IgD-negative memory B cell (primary cell): ENCODE measurements at regions not wholly inside any gene's neighbourhood (a gene's known extent, or its start where the extent isn't known, plus 50 kb on each side); places are given as distances from the start of the nearest gene placed in this dataset.
A peak's percentile ranks its signal among the peaks of the same experiment; 100 is the strongest.
"Not testable (repeated sequence)": the region's sequence is repeated elsewhere in the genome, so short reads cannot be mapped to it uniquely, and the experiment has no call there.

Source experiments
- H3K27ac Mint-ChIP-seq, 3 donors: one replicate each; pipeline ENCODE4 v1.8.0; 2020 to 2022; ENCODE audit warnings: mild to moderate bottlenecking in 3 of 3, mixed read lengths in 3 of 3, moderate library complexity in 1 of 3
- H3K27me3 Mint-ChIP-seq: one replicate; pipeline ENCODE4 v1.8.0; 2021; ENCODE audit warnings: mixed read lengths
- H3K36me3 Mint-ChIP-seq: one replicate; pipeline ENCODE4 v1.8.0; 2020; ENCODE audit warnings: mild to moderate bottlenecking, mixed read lengths
- H3K4me1 Mint-ChIP-seq, 3 donors: one replicate each; pipeline ENCODE4 v1.8.0; 2020 to 2022; ENCODE audit warnings: mixed read lengths in 3 of 3, mild to moderate bottlenecking in 1 of 3
- H3K4me3 Mint-ChIP-seq, 4 donors: one replicate each; pipeline ENCODE4 v1.8.0; 2020 to 2022; ENCODE audit warnings: mild to moderate bottlenecking in 4 of 4, mixed read lengths in 4 of 4, moderate library complexity in 3 of 4
- H3K9me3 Mint-ChIP-seq, 3 donors: one replicate each; pipeline ENCODE4 v1.8.0; 2020 to 2021; ENCODE audit warnings: mixed read lengths in 3 of 3, mild to moderate bottlenecking in 1 of 3

DNA sequence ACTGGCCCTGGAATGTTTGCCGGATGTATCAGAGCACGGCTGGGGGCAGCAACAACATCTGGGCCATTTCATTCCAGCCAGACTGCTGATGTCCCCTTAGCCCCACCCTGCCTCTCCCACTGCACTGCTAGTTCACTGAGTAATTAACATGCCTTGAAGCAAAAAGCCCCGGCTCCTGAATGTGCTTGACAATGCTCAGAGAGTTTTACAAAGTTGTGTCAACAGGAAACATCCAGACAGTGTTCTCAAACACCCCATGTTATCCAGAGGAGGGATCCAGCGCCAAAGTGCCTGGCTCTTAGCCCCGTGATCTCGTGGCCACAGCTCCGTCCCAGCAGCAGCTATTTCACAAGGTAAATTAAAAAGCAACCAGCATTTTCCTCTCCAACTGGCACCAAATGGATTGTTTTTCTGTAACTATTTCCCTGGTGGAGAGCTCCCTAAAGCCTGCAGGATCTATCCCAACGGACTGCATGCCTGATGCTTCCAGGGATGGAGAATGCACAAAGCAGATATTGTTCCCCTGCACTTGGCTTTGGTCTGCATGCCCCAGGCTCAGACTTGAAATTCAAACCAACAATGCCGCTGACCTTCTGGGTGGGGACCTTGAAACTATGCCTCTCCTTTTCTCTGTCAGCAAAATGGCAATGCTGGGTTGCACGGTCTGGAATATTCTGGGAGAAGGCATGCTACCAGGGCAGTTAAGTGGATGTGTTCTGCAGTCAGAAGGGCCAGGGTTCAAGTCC is 115.6 kb upstream of the CDH5 start:
- Mint-ChIP-seq H3K36me3 (no peaks in the 10 kb centered on the region), H3K4me1 (no peaks in the 10 kb centered on the region), H3K4me3 (no peak overlapping the region), H3K27ac (no peak overlapping the region), H3K9me3 (peaks cover 0 to 2% (median 0%) of the 10 kb centered on the region in 3 donors), H3K27me3 (peaks cover 11% of the 10 kb centered on the region)

DNA sequence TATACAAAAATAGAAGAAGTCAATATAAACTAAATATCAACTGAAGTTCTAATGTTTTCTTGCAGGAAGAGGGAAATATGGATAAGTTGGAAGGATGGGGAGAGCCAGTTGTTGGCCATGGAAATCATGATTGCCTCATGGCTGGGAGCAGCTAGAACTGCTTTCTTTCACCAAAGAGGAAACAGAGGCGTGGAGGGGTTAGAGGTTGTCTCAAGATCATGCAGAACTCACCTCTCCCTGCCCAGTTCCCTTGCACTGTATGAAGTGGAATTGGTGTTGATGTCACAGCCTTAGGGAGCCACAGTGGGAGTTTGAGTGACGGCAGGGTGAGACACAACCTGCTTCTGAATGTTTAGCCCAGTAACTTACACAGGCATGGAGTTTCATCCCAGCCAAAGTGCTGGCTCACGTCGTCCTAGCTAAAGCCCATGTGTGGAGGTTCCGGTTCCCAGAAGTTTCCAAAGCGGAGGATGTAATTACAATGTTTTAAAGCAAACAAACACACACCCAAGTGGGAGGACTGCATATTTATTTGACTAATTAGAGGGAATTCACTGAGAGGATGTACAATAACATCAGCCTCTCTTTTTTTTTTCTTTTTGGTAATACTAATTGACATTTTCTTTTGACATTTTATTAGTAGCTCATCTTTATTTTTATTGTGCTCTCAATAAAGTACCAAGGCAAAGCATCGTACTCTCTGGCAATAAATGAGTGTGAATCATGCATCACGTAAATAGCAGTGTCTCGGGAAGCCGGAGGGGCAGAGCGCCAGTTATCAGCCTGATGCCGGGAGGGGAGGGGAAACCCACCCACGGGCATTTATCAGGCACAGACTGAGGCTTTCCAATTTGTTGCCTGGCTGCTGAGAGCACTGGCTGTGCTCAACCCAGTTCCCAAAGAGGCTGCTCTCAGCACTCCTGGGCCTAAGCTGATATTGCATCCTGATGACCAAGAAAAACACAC is 118.7 kb upstream of the CDH5 start:
- H3K4me3 Mint-ChIP-seq, result no peak overlapping the region
- no peak overlapping the region for H3K27ac Mint-ChIP-seq
- no peaks in the 10 kb centered on the region for H3K36me3 Mint-ChIP-seq
- H3K9me3 Mint-ChIP-seq, result no peaks in the 10 kb centered on the region
- H3K27me3 Mint-ChIP-seq, result peaks cover 9% of the 10 kb centered on the region
- H3K4me1 Mint-ChIP-seq, result no peaks in the 10 kb centered on the region

DNA sequence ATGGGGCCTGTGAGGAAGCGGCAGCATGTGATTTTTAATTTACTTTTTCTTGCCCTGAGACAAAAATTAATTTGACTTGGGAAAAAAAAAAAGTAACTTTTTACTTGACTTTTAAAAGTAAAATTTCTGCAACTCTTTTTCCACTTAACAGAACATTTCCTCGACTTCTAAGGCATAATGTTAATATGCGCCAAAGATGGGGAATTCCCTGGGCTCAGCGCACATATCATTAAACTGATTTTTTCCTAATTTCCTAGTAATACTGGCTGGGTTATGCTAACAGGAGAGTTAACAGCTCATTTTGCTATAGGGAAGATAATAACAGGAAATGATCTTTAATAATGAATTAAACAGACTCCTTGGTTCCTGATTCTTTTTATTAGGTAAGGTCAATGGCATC is 120.6 kb upstream of the CDH5 start:
- Mint-ChIP-seq H3K27me3 (peaks cover 5% of the 10 kb centered on the region), H3K9me3 (no peaks in the 10 kb centered on the region), H3K27ac (no peak overlapping the region), H3K4me1 (no peaks in the 10 kb centered on the region), H3K4me3 (no peak overlapping the region), H3K36me3 (no peaks in the 10 kb centered on the region)

DNA sequence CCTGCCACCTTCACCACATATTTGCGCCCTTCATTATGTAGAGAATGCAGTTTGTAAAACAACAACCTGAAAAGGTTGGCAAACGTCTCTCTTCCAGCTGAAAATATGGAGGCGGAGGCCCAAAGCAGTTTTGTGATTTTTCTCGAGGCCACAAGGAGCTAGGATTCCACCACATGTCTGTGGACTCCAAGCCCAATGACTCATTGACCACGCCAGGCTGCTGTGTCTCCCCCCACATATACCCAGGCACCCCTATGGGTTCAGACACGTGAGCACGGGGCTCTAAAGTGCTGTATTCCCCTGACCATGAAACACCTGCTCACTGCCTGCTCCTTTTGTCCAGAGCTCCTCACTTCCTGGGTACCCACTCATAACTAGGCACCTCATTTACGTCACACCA is 121.4 kb upstream of the CDH5 start:
- no peak overlapping the region for H3K27ac Mint-ChIP-seq
- no peaks in the 10 kb centered on the region for H3K4me1 Mint-ChIP-seq
- H3K4me3 Mint-ChIP-seq, result no peak overlapping the region
- peaks cover 5% of the 10 kb centered on the region for H3K27me3 Mint-ChIP-seq
- no peaks in the 10 kb centered on the region for H3K36me3 Mint-ChIP-seq
- peaks cover 0 to 4% (median 0%) of the 10 kb centered on the region in 3 donors for H3K9me3 Mint-ChIP-seq

DNA sequence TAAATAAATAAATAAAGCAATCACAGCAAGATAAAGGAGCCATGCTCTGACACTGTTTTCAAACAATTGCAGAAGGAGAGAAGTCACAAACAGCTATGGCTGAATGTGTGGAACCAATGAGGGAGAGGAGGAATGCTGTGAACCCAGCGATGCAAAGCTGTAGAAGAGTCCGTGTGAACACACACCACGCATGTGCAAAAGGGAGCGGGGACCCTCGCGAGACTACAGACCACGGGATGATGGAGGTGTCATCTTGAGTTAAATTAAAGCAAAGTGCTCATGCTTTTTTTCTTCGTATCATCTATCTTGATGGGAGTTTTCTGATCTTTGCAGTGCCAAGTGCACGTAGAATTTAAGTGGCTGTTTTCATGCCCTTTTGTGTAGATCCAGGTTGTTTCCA is 123.8 kb upstream of the CDH5 start:
- Mint-ChIP-seq H3K4me1 (no peaks in the 10 kb centered on the region), H3K36me3 (peaks cover 3% of the 10 kb centered on the region), H3K27me3 (peaks cover 5% of the 10 kb centered on the region), H3K4me3 (no peak overlapping the region), H3K9me3 (peaks cover 3 to 15% (median 6%) of the 10 kb centered on the region in 3 donors), H3K27ac (no peak overlapping the region)

DNA sequence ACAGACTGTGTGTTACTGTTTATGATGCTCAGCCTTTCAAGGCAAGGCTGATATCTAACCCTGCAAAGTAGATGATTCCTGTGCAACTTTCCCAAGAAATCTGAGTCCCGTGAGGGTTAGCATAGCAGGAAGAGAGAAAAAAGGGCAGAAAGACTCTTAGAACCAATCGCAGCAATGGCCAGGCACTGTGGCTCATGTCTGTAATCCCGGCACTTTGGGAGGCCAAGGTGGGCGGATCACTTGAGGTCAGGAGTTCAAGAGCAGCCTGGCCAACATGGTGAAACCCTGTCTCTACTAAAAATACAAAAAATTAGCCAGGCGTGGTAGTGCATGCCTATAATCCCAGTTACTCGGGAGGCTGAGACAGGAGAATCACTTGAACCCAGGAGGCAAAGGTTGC is 124.3 kb upstream of the CDH5 start:
- not testable (repeated sequence) for H3K36me3 Mint-ChIP-seq, H3K27ac Mint-ChIP-seq, H3K4me3 Mint-ChIP-seq

DNA sequence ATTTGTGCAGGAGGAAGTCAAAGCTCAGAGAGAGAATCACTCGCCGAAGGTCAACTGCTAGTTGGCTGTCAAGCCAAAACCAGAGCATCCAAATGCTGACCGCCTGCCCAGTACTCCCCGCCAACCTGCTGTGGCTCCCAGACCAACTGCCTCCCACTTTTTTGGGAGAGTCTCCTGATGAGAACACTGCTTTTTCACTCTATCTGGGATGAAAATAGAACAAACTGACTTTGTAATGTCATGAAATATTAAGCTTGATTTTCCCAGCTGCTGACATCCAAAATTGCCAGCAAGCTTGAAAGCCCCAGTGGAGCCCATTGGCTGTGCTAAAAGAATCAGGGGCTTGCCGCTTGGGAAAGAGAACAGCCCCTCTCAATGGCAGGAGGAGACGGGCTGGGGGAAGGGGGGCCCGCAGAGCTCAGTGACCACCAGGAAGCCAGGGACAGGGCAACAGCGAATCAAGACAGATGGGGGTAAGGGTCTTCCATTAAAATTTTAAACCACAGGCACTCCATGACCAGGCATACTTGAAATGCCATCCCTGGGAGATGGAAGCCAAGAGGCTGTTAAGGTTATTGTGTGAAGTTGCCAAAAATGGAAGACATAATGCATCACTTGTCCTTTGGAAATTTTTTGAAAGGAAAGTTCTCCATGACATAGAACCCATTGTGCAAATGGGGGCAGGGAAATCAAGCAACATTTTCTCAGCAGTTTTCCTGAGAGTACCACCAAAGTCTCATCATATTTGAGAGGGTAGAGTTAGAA is 125.7 kb upstream of the CDH5 start:
- Mint-ChIP-seq H3K9me3 (peaks cover 3 to 15% (median 6%) of the 10 kb centered on the region in 3 donors), H3K27ac (no peak overlapping the region), H3K27me3 (peaks cover 5% of the 10 kb centered on the region), H3K36me3 (peaks cover 3% of the 10 kb centered on the region), H3K4me1 (no peaks in the 10 kb centered on the region), H3K4me3 (no peak overlapping the region)

More for the DNA sequence above, 124.3 kb upstream of the CDH5 start:
- peaks cover 3 to 15% (median 6%) of the 10 kb centered on the region in 3 donors for H3K9me3 Mint-ChIP-seq
- H3K27me3 Mint-ChIP-seq, H3K4me1 Mint-ChIP-seq: not testable (repeated sequence)

DNA sequence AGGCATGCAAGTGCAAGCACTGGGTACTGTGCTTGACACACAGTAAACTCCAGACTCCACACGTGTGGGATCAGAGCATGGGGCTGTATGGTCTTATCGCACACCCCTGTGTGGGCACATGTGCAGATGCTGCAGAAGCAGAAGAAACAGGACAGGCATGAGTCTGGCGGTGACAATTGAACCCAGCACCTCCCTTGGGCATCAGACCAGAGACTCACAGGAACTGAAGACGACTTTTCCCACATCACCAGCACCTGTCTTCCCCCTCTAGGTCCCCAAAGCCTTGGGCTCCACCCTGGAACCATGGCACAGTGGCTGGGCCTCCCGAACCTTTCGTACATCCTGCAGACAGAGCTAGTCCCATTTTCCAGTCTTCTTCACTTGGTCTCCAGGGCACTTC is 126.4 kb upstream of the CDH5 start:
- peaks cover 3 to 15% (median 6%) of the 10 kb centered on the region in 3 donors for H3K9me3 Mint-ChIP-seq
- H3K36me3 Mint-ChIP-seq, result peaks cover 3% of the 10 kb centered on the region
- peak overlapping the region in 1 of 4 donors; percentile 17 for H3K4me3 Mint-ChIP-seq

DNA sequence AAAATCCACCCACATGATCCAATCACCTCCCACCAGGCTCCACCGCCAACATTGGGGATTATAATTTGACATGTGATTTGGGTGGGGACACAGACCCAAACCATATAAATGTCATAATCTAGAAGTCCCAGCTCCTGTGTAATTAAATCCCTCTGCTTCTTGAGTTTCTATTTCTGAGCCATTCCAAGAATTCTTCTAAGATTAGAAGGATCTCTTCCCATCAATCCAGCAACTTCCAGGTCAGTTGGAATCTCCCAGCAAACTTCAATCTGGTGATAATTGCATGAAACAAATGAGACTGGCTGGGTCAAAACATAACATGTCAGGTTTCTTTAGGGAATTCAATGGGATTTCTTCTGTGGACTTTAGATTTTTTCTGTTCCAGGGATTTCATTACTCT is 127.8 kb upstream of the CDH5 start:
- no peak overlapping the region for H3K27ac Mint-ChIP-seq
- H3K27me3 Mint-ChIP-seq, result peaks cover 3% of the 10 kb centered on the region
- H3K4me1 Mint-ChIP-seq, result no peaks in the 10 kb centered on the region
- H3K36me3 Mint-ChIP-seq, result peaks cover 3% of the 10 kb centered on the region
- H3K9me3 Mint-ChIP-seq, result peaks cover 3 to 15% (median 6%) of the 10 kb centered on the region in 3 donors
- H3K4me3 Mint-ChIP-seq, result no peak overlapping the region

More for the DNA sequence above, 126.4 kb upstream of the CDH5 start:
- H3K27ac Mint-ChIP-seq, result peak overlapping the region in 1 of 3 donors; percentile 46
- no peaks in the 10 kb centered on the region for H3K4me1 Mint-ChIP-seq
- H3K27me3 Mint-ChIP-seq, result peaks cover 4% of the 10 kb centered on the region

DNA sequence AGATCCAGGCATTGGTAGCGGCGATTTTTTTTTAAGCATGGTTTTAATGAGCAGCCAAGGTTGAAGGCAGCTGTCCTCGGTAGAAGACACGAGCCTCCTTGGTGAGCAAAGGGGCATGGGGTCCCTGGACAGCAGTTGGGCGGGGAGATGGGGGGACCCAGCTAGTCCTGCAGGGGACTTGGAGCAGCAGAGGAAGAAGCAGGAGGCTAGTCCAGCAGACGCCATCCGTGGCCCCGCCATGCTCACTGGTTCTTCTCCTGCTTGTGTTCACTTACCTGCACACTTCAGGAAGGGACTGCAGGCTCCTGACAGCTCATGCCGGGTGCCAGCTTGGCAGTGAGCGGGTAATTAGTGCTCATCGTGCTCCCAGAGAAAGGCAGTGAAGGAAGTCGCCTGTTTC is 130.2 kb upstream of the CDH5 start:
- Mint-ChIP-seq H3K27ac (no peak overlapping the region), H3K4me3 (no peak overlapping the region), H3K36me3 (peaks cover 3% of the 10 kb centered on the region), H3K4me1 (no peaks in the 10 kb centered on the region), H3K9me3 (peaks cover 3 to 15% (median 6%) of the 10 kb centered on the region in 3 donors), H3K27me3 (peaks cover 3% of the 10 kb centered on the region)

DNA sequence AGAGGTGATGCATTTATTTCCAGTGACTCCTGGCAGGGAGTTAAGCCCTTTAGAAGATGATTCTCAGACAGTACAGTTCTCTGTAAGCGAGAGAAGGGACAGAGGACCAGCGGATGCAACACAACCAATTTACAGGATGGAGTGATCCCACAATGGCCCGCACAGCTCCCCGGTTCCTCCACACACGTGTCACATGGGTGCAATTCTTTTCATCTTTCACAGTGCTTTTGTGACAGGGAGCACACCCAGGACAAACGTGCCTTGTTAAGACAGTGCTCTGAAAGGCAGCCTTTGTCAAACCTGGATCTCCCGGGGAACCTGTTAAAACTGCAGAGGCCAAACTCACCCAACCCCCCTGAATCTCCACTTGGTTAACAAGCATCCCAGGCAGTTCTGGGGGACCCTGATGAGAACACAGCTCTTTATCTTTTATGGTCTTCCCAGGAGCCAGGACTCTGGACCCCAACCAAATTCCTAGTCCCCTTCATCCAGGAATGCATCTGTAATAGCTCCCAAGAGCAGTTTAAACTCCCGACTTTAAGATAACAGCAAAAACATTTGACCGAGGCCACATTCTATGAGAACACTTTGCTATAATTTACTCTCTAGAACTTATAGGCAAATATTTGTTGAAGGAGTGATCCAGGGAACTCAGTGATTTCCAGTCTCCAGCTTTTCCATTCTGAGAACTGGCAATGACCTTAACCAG is 134.9 kb upstream of the CDH5 start:
- Mint-ChIP-seq H3K4me1 (peaks cover 0 to 3% (median 0%) of the 10 kb centered on the region in 3 donors), H3K9me3 (no peaks in the 10 kb centered on the region), H3K27ac (no peak overlapping the region), H3K36me3 (no peaks in the 10 kb centered on the region), H3K4me3 (no peak overlapping the region), H3K27me3 (peaks cover 4% of the 10 kb centered on the region)

DNA sequence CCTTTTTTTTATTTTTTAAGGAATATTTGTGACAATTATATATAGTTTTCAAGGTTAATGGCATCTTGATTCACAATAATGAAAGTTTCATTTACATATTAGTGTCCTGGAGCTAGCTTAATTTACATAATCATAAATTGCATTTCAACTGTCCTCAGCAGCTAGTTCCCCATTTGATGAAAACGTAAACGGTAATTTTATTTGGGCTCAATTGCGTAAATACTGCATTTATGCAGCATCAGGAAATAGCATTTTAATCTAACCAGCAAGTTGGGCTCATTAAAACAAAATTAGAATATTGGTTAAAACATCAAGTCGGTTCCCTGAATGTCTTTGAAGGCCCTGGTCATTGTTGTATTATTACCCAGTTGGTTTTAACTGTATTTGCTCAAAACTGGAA is 136.8 kb upstream of the CDH5 start:
- Mint-ChIP-seq H3K4me3 (no peak overlapping the region), H3K9me3 (no peaks in the 10 kb centered on the region), H3K27me3 (peaks cover 7% of the 10 kb centered on the region), H3K27ac (no peak overlapping the region), H3K36me3 (no peaks in the 10 kb centered on the region), H3K4me1 (peaks cover 0 to 3% (median 0%) of the 10 kb centered on the region in 3 donors)

DNA sequence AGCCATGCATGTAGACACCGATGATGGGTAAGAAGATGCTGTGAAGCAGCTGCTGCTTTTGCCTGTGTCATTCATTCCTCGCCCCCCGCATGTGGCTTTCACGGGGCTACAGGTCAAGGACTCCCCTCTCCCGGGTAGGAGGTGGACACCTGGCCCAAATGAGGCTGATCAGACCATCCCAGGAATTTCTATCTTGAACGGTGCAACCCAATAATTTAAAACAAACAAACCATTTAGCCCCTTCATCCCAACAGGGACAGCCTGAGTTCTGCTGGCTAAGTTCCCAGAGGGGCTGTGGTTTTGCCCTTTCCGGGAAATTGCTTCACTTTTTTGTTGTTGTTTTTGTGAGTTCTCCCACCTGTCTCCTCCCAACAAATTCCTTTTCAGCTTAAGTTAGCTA is 137.7 kb upstream of the CDH5 start:
- Mint-ChIP-seq H3K4me3 (no peak overlapping the region), H3K27ac (no peak overlapping the region), H3K4me1 (peaks cover 0 to 3% (median 0%) of the 10 kb centered on the region in 3 donors), H3K36me3 (no peaks in the 10 kb centered on the region), H3K27me3 (peaks cover 7% of the 10 kb centered on the region), H3K9me3 (no peaks in the 10 kb centered on the region)

DNA sequence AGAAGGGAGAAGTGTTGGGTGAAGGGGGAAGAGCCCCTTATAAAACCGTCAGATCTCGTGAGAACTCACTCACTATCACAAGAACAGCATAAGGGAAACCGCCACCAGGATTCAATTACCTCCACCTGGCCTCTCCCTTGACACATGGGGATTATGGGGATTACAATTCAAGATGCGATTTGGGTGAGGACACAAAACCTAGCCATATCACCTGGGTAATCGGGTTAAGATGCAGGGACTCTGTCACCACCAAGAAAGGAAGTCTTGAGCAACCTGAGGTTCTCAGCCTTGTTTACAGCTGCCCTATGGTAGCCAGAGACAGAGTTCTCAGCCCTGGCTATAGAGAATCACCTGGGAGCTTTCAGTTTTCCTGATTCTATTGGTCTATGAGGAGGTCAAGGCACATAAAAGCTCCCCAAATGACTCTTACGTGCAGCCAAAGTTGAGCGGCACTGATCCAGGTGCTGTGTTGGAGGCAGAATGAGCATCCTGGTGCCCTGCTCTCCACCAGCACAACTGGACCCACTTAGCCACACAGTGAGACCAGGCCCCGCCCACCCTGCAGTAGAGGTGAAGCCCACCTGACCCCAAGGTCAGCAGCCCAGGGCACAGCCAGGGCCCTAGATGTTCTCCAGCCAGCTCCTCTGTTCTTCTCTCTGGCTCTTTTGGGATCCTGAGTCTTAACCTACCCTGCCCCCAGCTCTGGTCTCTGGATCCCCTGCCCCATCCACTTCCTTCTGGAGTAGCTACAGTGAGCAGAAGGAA is 138.5 kb upstream of the CDH5 start:
- peaks cover 7% of the 10 kb centered on the region for H3K27me3 Mint-ChIP-seq
- peaks cover 0 to 3% (median 0%) of the 10 kb centered on the region in 3 donors for H3K4me1 Mint-ChIP-seq
- H3K36me3 Mint-ChIP-seq, result no peaks in the 10 kb centered on the region
- H3K9me3 Mint-ChIP-seq, result no peaks in the 10 kb centered on the region
- H3K27ac Mint-ChIP-seq, result no peak overlapping the region
- no peak overlapping the region for H3K4me3 Mint-ChIP-seq
